ENCODE measurements at regions not wholly inside any gene's neighbourhood (a gene's known extent, or its start where the extent isn't known, plus 50 kb on each side); places are given as distances from the start of the nearest gene placed in this dataset.

DNA sequence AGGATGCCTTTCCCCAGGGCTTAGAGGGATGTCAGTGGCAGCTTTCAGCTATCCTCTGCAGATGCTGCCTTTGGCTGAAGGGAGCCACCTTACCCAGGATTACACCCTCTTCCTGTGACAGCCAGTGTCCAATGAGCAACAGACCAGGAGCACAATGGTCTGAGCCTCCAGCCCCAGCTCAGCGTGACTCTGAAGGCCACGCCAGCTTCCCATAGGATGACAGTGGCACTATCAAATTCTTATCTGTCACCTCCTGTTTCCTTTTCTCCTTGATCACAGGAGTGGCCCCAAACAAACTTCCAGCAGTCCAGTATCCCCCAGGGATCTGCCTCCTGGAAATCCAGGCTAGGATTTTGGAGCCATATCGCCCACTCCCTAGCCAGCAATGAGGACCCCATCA lies 226.9 kb downstream of the SETD4 start:
- Histone ChIP-seq H3K9me3 (ENCODE audit: control insufficient read depth, low read length) (no peaks in the 10 kb centered on the region), H3K27me3 (ENCODE audit: control insufficient read depth, insufficient read depth, low read length) (no peaks in the 10 kb centered on the region), H3K9ac (ENCODE audit: low read length) (no peak overlapping the region), H3K36me3 (ENCODE audit: control insufficient read depth, insufficient read depth, low read length) (no peaks in the 10 kb centered on the region), H3K4me3 (ENCODE audit: low read length) (no peak overlapping the region), H3K4me1 (ENCODE audit: control insufficient read depth, insufficient read depth, low read length) (no peaks in the 10 kb centered on the region)

DNA sequence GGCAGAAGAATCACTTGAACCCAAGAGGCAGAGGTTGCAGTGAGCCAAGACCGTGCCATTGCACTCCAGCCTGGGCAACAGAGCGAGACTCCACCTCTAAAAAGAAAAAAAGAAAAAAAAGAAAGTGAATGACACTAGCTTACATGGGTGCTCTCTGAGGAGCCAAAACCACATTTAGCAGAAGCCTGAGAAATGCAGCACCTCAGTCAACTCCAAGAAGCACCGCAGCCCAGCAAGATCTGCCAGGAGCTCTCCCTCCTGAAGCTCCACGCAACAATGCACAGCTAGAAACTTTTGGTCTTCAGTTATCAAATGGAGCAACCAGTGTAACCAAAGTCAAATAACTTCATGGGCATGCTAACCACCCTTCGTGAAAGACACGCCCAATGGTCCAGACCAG lies 229.1 kb downstream of the SETD4 start:
- Histone ChIP-seq H3K36me3 (ENCODE audit: control insufficient read depth, insufficient read depth, low read length) (no peaks in the 10 kb centered on the region), H3K27me3 (ENCODE audit: control insufficient read depth, insufficient read depth, low read length) (no peaks in the 10 kb centered on the region), H3K9ac (ENCODE audit: low read length) (no peak overlapping the region), H3K4me3 (ENCODE audit: low read length) (no peak overlapping the region), H3K4me1 (ENCODE audit: control insufficient read depth, insufficient read depth, low read length) (no peaks in the 10 kb centered on the region), H3K9me3 (ENCODE audit: control insufficient read depth, low read length) (no peaks in the 10 kb centered on the region)

DNA sequence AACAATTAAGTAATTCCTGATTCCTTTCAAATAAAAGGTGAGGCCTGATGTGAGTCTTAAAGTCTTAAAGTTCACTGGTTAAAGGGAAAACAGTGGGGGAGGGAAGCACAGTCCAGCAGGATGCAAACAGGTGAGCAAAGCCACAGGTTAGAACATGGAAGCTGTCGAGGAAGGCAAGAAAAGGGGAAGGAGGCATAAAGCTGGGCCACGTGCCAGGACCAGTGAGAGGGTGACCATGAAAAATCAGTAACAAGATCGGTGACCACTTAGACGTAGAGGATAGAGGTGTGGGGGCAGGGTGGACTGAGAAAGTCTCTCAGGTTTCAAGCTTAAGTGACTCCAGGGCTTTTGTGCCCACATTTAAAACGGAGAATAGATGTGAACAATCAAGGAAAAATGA lies 231.3 kb downstream of the SETD4 start:
- peaks cover 8% of the 10 kb centered on the region for H3K4me1 ChIP-seq (ENCODE audit: control insufficient read depth, insufficient read depth, low read length)
- H3K9me3 ChIP-seq (ENCODE audit: control insufficient read depth, low read length), result no peaks in the 10 kb centered on the region
- H3K27me3 ChIP-seq (ENCODE audit: control insufficient read depth, insufficient read depth, low read length), result no peaks in the 10 kb centered on the region
- no peak overlapping the region for H3K9ac ChIP-seq (ENCODE audit: low read length)
- H3K36me3 ChIP-seq (ENCODE audit: control insufficient read depth, insufficient read depth, low read length), result no peaks in the 10 kb centered on the region
- no peak overlapping the region for H3K4me3 ChIP-seq (ENCODE audit: low read length)

DNA sequence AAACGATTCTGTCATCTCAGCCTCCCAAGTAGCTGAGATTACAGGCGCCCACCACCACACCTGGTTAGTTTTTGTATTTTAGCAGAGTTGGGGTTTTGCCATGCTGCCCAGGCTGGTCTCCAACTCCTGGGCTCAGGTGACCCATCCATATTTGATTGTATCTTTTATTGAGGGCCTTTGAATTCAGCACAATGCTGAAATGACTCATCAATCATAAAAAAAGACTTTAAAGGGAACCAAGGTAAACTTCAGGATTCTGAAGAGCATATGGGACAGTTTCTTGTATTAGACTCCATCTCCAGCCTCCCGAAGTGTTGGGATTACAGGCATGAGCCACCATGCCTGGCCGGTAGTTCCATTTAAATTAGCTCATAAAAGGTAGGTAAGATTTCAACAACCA lies 232.2 kb downstream of the SETD4 start:
- no peak overlapping the region for H3K9ac ChIP-seq (ENCODE audit: low read length)
- H3K27me3 ChIP-seq (ENCODE audit: control insufficient read depth, insufficient read depth, low read length), result no peaks in the 10 kb centered on the region
- H3K9me3 ChIP-seq (ENCODE audit: control insufficient read depth, low read length), result no peaks in the 10 kb centered on the region
- no peaks in the 10 kb centered on the region for H3K36me3 ChIP-seq (ENCODE audit: control insufficient read depth, insufficient read depth, low read length)
- no peak overlapping the region for H3K4me3 ChIP-seq (ENCODE audit: low read length)
- peaks cover 8% of the 10 kb centered on the region for H3K4me1 ChIP-seq (ENCODE audit: control insufficient read depth, insufficient read depth, low read length)

DNA sequence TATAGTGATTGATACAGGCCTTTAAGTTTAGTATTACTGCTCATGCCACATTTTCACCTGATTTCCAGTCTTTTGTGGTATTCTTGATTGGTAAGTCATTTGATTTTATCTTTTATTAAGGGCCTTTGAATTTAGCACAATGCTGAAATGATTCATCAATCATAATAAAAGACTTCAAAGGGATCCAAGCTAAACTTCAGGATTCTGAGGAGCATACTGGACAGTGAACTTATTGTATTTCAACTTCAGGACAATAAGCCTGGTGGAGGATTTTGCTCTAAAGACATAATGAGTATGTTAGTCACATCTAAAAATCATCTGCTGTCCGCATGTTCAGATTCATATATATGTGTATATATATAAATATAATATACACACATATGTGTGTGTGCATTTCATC lies 233.3 kb downstream of the SETD4 start:
- Histone ChIP-seq H3K9me3 (ENCODE audit: control insufficient read depth, low read length) (no peaks in the 10 kb centered on the region), H3K4me1 (ENCODE audit: control insufficient read depth, insufficient read depth, low read length) (peaks cover 8% of the 10 kb centered on the region), H3K4me3 (ENCODE audit: low read length) (no peak overlapping the region), H3K9ac (ENCODE audit: low read length) (no peak overlapping the region), H3K36me3 (ENCODE audit: control insufficient read depth, insufficient read depth, low read length) (no peaks in the 10 kb centered on the region), H3K27me3 (ENCODE audit: control insufficient read depth, insufficient read depth, low read length) (no peaks in the 10 kb centered on the region)

DNA sequence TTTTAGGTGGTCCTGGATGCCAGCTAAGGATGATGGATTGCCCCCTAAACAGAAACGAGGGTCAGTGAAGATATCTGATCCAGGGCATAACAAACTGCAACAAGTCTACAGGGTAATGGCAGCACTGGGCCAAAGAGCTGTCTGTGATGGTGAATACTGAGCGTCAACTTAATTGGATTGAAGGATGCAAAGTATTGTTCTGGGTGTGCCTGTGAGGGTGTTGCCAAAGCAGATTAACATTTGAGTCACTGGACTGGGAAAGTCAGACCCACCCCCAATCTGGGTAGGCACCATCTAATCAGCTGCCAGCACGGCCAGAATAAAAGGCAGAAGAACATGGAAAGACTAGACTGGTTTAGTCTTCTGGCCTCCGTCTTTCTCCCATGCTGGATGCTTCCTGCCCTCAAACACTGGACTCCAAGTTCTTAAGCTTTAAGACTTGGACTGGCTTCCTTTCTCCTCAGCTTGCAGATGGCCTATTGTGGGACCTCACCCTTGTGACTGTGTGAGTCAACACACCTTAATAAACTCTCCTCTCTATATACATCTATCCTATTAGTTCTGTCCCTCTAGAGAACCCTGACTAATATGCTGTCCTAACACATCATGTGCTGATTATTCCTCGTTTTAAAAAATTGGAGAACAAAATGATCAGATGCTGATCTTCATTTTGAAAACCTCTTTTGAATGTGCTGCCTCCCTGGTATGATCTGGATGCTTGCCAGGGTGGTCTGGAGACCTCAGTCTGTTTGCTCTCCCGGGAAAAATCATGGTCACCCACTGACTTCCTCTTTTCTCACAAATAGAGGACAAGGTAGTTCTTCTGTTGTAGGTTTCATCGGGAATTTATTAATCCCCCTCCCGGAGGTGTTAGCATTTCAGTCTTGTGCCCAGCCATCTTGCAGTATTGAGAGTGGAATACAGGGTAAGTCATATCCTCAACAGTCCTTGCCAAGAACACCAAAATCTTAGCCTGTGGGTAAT lies 234.7 kb downstream of the SETD4 start:
- Histone ChIP-seq H3K27me3 (ENCODE audit: control insufficient read depth, insufficient read depth, low read length) (no peaks in the 10 kb centered on the region), H3K4me3 (ENCODE audit: low read length) (no peak overlapping the region), H3K9ac (ENCODE audit: low read length) (no peak overlapping the region), H3K36me3 (ENCODE audit: control insufficient read depth, insufficient read depth, low read length) (no peaks in the 10 kb centered on the region), H3K4me1 (ENCODE audit: control insufficient read depth, insufficient read depth, low read length) (peaks cover 8% of the 10 kb centered on the region), H3K9me3 (ENCODE audit: control insufficient read depth, low read length) (no peaks in the 10 kb centered on the region)

DNA sequence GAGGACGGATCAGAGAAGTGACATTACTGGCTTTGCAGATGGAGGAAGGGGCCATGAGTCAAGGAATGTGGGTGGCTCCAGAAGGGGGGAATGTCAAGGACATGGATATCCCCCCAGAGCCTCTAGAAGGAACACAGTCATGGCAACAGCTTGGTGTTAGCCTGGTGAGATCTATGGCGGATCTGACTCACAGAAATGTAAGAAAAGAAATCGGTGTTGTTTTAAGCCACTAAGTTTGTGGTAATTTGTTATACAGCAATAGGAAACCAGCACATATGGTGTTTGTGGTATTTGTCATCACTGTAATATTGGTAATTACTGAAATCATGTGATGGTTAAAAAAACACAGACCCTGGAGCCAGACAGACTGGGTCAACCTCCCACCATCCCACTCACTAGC lies 236.2 kb downstream of the SETD4 start:
- Histone ChIP-seq H3K4me3 (ENCODE audit: low read length) (no peak overlapping the region), H3K9ac (ENCODE audit: low read length) (no peak overlapping the region), H3K9me3 (ENCODE audit: control insufficient read depth, low read length) (no peaks in the 10 kb centered on the region), H3K27me3 (ENCODE audit: control insufficient read depth, insufficient read depth, low read length) (no peaks in the 10 kb centered on the region), H3K36me3 (ENCODE audit: control insufficient read depth, insufficient read depth, low read length) (no peaks in the 10 kb centered on the region), H3K4me1 (ENCODE audit: control insufficient read depth, insufficient read depth, low read length) (peaks cover 8% of the 10 kb centered on the region)

DNA sequence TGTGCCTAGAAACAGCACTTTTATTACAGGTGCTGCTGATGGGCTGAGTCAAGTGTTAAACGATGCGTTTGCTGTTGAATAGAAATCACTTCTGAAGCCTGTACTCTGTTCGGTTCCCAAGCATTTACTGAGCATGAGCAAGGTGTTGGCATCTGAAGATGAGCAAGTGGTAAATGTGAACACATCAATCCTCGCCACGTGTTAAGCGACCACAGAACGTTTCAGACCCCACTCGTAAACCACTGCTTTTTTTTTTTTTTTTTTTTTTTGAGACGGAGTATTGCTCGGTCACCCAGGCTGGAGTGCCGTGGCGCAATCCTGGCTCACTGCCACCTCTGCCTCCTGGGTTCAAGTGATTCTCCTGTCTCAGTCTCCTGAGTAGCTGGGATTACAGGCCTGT lies 241.2 kb downstream of the SETD4 start:
- Histone ChIP-seq H3K4me1 (ENCODE audit: control insufficient read depth, insufficient read depth, low read length) (no peaks in the 10 kb centered on the region), H3K36me3 (ENCODE audit: control insufficient read depth, insufficient read depth, low read length) (no peaks in the 10 kb centered on the region), H3K9me3 (ENCODE audit: control insufficient read depth, low read length) (no peaks in the 10 kb centered on the region), H3K4me3 (ENCODE audit: low read length) (no peak overlapping the region), H3K9ac (ENCODE audit: low read length) (no peak overlapping the region), H3K27me3 (ENCODE audit: control insufficient read depth, insufficient read depth, low read length) (no peaks in the 10 kb centered on the region)

DNA sequence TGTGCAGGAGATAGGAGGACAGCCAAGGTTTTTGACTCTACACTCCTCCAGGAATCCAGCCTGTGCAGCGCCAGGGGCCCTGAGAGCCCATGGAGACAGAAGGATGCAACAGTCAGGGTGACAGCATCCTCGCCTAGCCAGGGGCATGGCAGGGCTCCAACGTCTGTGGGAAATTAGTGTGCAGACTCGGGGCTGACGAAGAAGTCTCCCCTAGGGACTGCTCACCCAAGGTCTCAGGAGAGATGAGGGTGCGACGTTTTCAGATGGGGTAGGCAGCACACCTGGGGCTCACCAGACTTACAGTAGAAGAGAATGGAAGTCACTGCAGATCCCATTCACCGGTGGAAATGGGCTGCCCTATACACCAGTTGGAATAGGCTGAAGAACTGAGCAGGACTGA lies 241.7 kb downstream of the SETD4 start:
- no peaks in the 10 kb centered on the region for H3K36me3 ChIP-seq (ENCODE audit: control insufficient read depth, insufficient read depth, low read length)
- H3K4me1 ChIP-seq (ENCODE audit: control insufficient read depth, insufficient read depth, low read length), result no peaks in the 10 kb centered on the region
- H3K27me3 ChIP-seq (ENCODE audit: control insufficient read depth, insufficient read depth, low read length), result no peaks in the 10 kb centered on the region
- no peak overlapping the region for H3K4me3 ChIP-seq (ENCODE audit: low read length)
- no peaks in the 10 kb centered on the region for H3K9me3 ChIP-seq (ENCODE audit: control insufficient read depth, low read length)
- H3K9ac ChIP-seq (ENCODE audit: low read length), result no peak overlapping the region

DNA sequence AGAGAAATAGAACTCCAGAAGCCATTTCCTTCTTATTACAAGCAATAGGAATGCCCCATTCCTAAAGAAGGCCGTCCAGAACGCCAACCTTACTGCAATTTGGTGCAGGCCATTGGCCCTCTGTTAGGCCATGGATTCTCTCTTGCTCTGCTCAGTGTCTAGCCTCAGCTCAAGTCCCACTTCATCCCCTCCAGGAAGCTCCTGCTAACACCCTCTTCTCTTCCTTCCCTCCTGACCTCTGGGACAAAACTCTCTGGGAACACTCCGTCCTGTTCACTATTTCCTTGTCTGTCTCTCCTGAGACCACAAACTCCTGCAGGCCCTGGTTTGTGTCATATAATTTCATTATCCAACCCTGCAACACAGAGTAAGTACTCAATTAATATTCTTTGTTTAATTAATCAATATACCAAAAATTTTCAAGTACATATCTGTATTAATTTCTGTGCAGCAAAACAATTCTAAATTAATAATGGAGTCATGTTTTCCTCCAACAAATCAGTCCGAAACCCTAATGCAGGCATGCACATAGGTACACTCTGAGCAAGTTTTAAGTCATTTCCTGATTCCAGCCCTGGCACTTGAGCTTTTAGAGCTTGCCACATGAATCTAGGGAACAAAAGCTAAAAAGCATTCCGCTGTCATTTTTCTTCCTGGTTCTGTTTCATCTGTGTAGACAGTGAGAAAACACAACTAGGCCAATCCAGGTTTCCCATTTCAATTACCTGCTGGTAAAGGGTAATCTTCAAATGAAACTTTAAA lies 245.3 kb downstream of the SETD4 start:
- no peaks in the 10 kb centered on the region for H3K27me3 ChIP-seq (ENCODE audit: control insufficient read depth, insufficient read depth, low read length)
- H3K4me3 ChIP-seq (ENCODE audit: low read length), result no peak overlapping the region
- peaks cover 8% of the 10 kb centered on the region for H3K4me1 ChIP-seq (ENCODE audit: control insufficient read depth, insufficient read depth, low read length)
- no peak overlapping the region for H3K9ac ChIP-seq (ENCODE audit: low read length)
- no peaks in the 10 kb centered on the region for H3K36me3 ChIP-seq (ENCODE audit: control insufficient read depth, insufficient read depth, low read length)
- H3K9me3 ChIP-seq (ENCODE audit: control insufficient read depth, low read length), result no peaks in the 10 kb centered on the region

DNA sequence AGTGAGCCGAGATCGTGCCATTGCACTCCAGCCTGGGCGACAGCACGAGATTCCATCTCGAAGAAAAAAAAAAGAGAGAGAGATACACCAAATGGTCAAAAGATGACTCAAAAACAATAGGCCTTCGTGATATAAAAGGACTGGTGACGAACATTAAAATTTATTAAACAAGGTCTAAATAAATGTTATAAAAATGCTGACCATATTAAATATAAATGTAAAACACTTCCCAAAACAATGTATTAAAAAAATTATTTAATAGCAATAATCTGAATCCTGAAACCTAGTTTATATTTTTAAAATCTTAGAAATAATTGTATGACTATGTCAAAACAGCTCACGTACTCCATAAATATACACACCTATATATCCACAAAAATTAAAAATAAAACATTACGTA lies 247.6 kb downstream of the SETD4 start:
- no peaks in the 10 kb centered on the region for H3K36me3 ChIP-seq (ENCODE audit: control insufficient read depth, insufficient read depth, low read length)
- H3K9ac ChIP-seq (ENCODE audit: low read length), result no peak overlapping the region
- H3K4me1 ChIP-seq (ENCODE audit: control insufficient read depth, insufficient read depth, low read length), result peaks cover 8% of the 10 kb centered on the region
- H3K4me3 ChIP-seq (ENCODE audit: low read length), result no peak overlapping the region
- no peaks in the 10 kb centered on the region for H3K27me3 ChIP-seq (ENCODE audit: control insufficient read depth, insufficient read depth, low read length)
- H3K9me3 ChIP-seq (ENCODE audit: control insufficient read depth, low read length), result no peaks in the 10 kb centered on the region

DNA sequence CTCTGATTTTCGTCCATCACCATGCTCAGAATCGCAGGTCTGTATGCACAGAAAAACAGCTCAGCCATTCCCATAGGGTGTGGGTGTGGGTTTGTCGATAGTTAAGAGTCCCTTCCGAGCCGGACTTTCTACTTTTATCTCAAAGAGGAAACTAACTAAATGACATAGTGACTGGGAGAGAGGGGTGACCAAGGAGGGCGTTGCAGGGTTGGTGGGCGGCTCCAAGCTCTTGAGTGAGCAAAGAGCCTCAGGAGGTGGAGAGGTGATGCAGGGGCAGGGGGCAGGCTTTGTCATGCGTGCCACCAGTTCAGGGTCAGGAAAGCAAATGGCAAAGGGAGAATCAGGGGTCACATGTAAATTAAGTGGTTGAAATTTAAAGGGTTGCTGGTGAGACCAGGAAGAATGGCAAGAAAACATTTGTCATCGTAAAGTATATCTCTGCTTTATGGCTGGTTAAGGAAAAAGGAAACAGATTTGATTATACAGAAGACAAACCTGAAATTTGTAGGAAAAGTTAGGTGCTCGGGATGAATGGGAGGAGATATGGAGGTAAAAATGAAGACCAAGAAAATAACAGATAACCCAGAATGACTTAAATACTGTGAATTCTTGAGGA lies 249.0 kb downstream of the SETD4 start:
- no peaks in the 10 kb centered on the region for H3K36me3 ChIP-seq (ENCODE audit: control insufficient read depth, insufficient read depth, low read length)
- H3K4me1 ChIP-seq (ENCODE audit: control insufficient read depth, insufficient read depth, low read length), result peaks cover 8% of the 10 kb centered on the region
- no peak overlapping the region for H3K9ac ChIP-seq (ENCODE audit: low read length)
- no peaks in the 10 kb centered on the region for H3K27me3 ChIP-seq (ENCODE audit: control insufficient read depth, insufficient read depth, low read length)
- no peak overlapping the region for H3K4me3 ChIP-seq (ENCODE audit: low read length)
- H3K9me3 ChIP-seq (ENCODE audit: control insufficient read depth, low read length), result no peaks in the 10 kb centered on the region
